Natural killer cell (primary cell): ENCODE measurements at regions not wholly inside any gene's neighbourhood (a gene's known extent, or its start where the extent isn't known, plus 50 kb on each side); places are given as distances from the start of the nearest gene placed in this dataset.

ENCODE experiments used
- ATAC-seq, 3 donors: fragments of 150-1000 bp in 2 of 3; fragments of 200-7000 bp in 1 of 3; cut with Tn5 transposase; 1 replicate in 1 of 3; 2 replicates in 2 of 3; pipeline ENCODE4 v1.10.0; 2021; ENCODE audit warnings: mild to moderate bottlenecking in 2 of 3, moderate library complexity in 2 of 3
- DNase-seq, 2 donors: peaks; one replicate each; pipeline versions ENCODE4 v3.0.0 to v3.0.0-alpha.2; 2013 to 2021; ENCODE audit warnings: mixed read lengths in 1 of 2
- H3K27ac ChIP-seq: one replicate; pipeline ENCODE4 v1.5.1; 2013; ENCODE audit warnings: mild to moderate bottlenecking, low read length
- H3K27me3 ChIP-seq: one replicate; pipeline ENCODE4 v1.6.1; 2013; ENCODE audit warnings: low read length; ENCODE audit not compliant: control insufficient read depth, insufficient read depth
- H3K36me3 ChIP-seq: one replicate; pipeline ENCODE4 v1.6.1; 2013; ENCODE audit warnings: low read length; ENCODE audit not compliant: control insufficient read depth, insufficient read depth
- H3K4me1 ChIP-seq: one replicate; pipeline ENCODE4 v1.6.1; 2013; ENCODE audit warnings: low read length; ENCODE audit not compliant: control insufficient read depth, insufficient read depth
- H3K4me3 ChIP-seq: one replicate; pipeline ENCODE4 v1.5.1; 2013; ENCODE audit warnings: low read length
- H3K9me3 ChIP-seq: one replicate; pipeline ENCODE4 v1.6.1; 2013; ENCODE audit warnings: low read length; ENCODE audit not compliant: control insufficient read depth, insufficient read depth
- H3K27ac Mint-ChIP-seq, 2 donors: one replicate each; pipeline ENCODE4 v1.8.0; 2022; ENCODE audit warnings: mild to moderate bottlenecking in 2 of 2, mixed read lengths in 2 of 2, moderate library complexity in 1 of 2
- H3K27me3 Mint-ChIP-seq, 2 donors: one replicate each; pipeline ENCODE4 v1.8.0; 2022; ENCODE audit warnings: low read depth in 2 of 2, mixed read lengths in 2 of 2
- H3K36me3 Mint-ChIP-seq: one replicate; pipeline ENCODE4 v1.8.0; 2022; ENCODE audit warnings: mixed read lengths
- H3K4me1 Mint-ChIP-seq, 2 donors: one replicate each; pipeline ENCODE4 v1.8.0; 2022; ENCODE audit warnings: mixed read lengths in 2 of 2
- H3K4me3 Mint-ChIP-seq: one replicate; pipeline ENCODE4 v1.8.0; 2022; ENCODE audit warnings: mild to moderate bottlenecking, moderate library complexity, mixed read lengths
- H3K9me3 Mint-ChIP-seq, 2 donors: one replicate each; pipeline ENCODE4 v1.8.0; 2022; ENCODE audit warnings: mixed read lengths in 2 of 2
- WGBS: methylation state at CpG from one replicate; pipeline ENCODE4 v1.1.7; 2013; ENCODE audit warnings: missing lambda C conversion rate; ENCODE audit not compliant: insufficient coverage; 5-methylcytosine and 5-hydroxymethylcytosine counted together
- intact Hi-C: fragments of 100-400 bp; cut with micrococcal nuclease; formaldehyde crosslinking; loops from one replicate; pipeline ENCODE4 v1.14.2; 2022
- TF ChIP-seq, protein P1 (sequence below): fragments of 200-600 bp; IDR thresholded peaks from one replicate; pipeline ENCODE4 v1.8.0; 2022; ENCODE audit warnings: antibody characterized with exemption

- TF ChIP-seq, protein P1, sequence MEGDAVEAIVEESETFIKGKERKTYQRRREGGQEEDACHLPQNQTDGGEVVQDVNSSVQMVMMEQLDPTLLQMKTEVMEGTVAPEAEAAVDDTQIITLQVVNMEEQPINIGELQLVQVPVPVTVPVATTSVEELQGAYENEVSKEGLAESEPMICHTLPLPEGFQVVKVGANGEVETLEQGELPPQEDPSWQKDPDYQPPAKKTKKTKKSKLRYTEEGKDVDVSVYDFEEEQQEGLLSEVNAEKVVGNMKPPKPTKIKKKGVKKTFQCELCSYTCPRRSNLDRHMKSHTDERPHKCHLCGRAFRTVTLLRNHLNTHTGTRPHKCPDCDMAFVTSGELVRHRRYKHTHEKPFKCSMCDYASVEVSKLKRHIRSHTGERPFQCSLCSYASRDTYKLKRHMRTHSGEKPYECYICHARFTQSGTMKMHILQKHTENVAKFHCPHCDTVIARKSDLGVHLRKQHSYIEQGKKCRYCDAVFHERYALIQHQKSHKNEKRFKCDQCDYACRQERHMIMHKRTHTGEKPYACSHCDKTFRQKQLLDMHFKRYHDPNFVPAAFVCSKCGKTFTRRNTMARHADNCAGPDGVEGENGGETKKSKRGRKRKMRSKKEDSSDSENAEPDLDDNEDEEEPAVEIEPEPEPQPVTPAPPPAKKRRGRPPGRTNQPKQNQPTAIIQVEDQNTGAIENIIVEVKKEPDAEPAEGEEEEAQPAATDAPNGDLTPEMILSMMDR, result no peak
- no peak overlapping the region for H3K27ac ChIP-seq
- no peaks in the 10 kb centered on the region for H3K4me1 ChIP-seq
- no peak overlapping the region for H3K4me3 ChIP-seq
- WGBS, result 88% methylated on average over 1 of the region's 2 CpGs
- Mint-ChIP-seq H3K36me3 (no peaks in the 10 kb centered on the region), H3K4me1 (no peaks in the 10 kb centered on the region), H3K9me3 (peaks cover 0 to 2% of the 10 kb centered on the region in 2 donors), H3K27me3 (no peaks in the 10 kb centered on the region), H3K27ac (no peak overlapping the region), H3K4me3 (no peak overlapping the region)
- H3K27me3 ChIP-seq, result no peaks in the 10 kb centered on the region
- DNase-seq (no peak), ATAC-seq (no peak)
- intact Hi-C loops, result no loop called here
- H3K36me3 ChIP-seq, result no peaks in the 10 kb centered on the region
- no peaks in the 10 kb centered on the region for H3K9me3 ChIP-seq
Observed at GRCh38 chr2:129354631-129355030, 624.8 kb upstream of the RAB6C start.

DNA sequence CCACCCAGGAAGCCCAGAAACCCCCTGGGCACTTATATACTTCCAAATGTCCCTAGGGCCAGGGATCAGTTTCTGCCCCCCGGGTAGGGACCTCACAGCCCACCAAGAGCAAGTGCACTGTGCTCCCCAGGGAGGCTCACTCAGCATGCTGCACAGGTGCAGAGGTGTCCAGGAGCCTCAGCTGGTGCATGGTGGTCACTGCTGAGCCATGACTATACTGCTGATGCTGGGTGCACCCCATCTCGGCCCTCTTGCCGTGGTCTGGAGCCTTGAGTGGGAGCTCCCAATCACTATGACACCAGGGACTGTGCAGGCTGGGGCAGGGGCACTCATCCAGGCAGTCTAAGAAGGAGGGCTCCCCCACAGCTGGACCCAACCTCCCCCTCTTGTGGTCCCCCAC, 617.8 kb upstream of the RAB6C start:
- TF ChIP-seq, protein P1, result no peak
- Histone ChIP-seq H3K36me3 (no peaks in the 10 kb centered on the region), H3K4me3 (no peak overlapping the region), H3K9me3 (no peaks in the 10 kb centered on the region), H3K27ac (no peak overlapping the region), H3K27me3 (no peaks in the 10 kb centered on the region), H3K4me1 (no peaks in the 10 kb centered on the region)
- Mint-ChIP-seq H3K36me3 (no peaks in the 10 kb centered on the region), H3K27ac (no peak overlapping the region), H3K27me3 (no peaks in the 10 kb centered on the region), H3K4me3 (no peak overlapping the region), H3K9me3 (no peaks in the 10 kb centered on the region), H3K4me1 (no peaks in the 10 kb centered on the region)
- intact Hi-C loops, result no loop called here
- ATAC-seq (no peak), DNase-seq (no peak)
- 82% methylated on average over 3 of the region's 3 CpGs for WGBS

DNA sequence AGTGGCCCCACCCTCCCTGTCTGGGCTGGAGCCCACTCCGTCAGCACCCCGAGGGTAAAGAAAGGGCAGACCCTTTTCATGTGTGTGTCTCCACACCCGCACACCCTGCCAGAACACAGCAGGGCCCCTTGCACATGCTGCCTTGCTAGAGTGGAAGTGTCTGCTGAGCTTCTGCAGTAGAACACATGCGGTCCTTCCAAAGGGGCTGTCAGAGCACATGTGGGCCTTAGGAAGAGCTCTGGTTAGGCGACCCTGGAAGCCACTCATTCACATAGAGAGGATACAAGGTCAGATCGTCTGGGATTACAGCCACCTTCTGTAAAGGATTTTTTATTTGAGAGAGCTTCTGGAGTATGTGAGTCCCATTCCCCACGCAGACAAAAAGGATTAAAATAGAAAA, 613.2 kb upstream of the RAB6C start:
- Histone ChIP-seq H3K36me3 (no peaks in the 10 kb centered on the region), H3K4me3 (no peak overlapping the region), H3K27ac (no peak overlapping the region), H3K9me3 (no peaks in the 10 kb centered on the region), H3K4me1 (no peaks in the 10 kb centered on the region), H3K27me3 (no peaks in the 10 kb centered on the region)
- Mint-ChIP-seq H3K4me1 (no peaks in the 10 kb centered on the region), H3K27me3 (peaks cover 0 to 3% of the 10 kb centered on the region in 2 donors), H3K27ac (no peak overlapping the region), H3K4me3 (no peak overlapping the region), H3K36me3 (no peaks in the 10 kb centered on the region), H3K9me3 (peaks cover 2 to 3% of the 10 kb centered on the region in 2 donors)
- TF ChIP-seq, protein P1, result no peak
- ATAC-seq (no peak), DNase-seq (no peak)
- WGBS, result 90% methylated on average over 7 of the region's 7 CpGs
- intact Hi-C loops, result no loop called here

GRCh38 chr2:129367107-129367506, 612.4 kb upstream of the RAB6C start:
- H3K27ac ChIP-seq, result no peak overlapping the region
- intact Hi-C loops, result no loop called here
- Mint-ChIP-seq H3K9me3 (peaks cover 2 to 3% of the 10 kb centered on the region in 2 donors), H3K4me3 (no peak overlapping the region), H3K27me3 (peaks cover 0 to 3% of the 10 kb centered on the region in 2 donors), H3K4me1 (no peaks in the 10 kb centered on the region), H3K36me3 (no peaks in the 10 kb centered on the region), H3K27ac (no peak overlapping the region)
- TF ChIP-seq, protein P1, result no peak
- H3K9me3 ChIP-seq, result no peaks in the 10 kb centered on the region
- no peak overlapping the region for H3K4me3 ChIP-seq
- no peak for DNase-seq
- 75% methylated on average over 4 of the region's 4 CpGs for WGBS
- H3K27me3 ChIP-seq, result no peaks in the 10 kb centered on the region
- no peak for ATAC-seq
- H3K36me3 ChIP-seq, result no peaks in the 10 kb centered on the region
- H3K4me1 ChIP-seq, result no peaks in the 10 kb centered on the region
